Stimulated activated CD4-positive, alpha-beta T cell treated with anti-CD3 and anti-CD28 coated beads, Interleukin-4, amount 100 ng/mL, for 4 hours (primary cell): ENCODE measurements at regions not wholly inside any gene's neighbourhood (a gene's known extent, or its start where the extent isn't known, plus 50 kb on each side); places are given as distances from the start of the nearest gene placed in this dataset.

Experiments
- DNase-seq, 2 experiments: peaks; one replicate each; pipeline ENCODE4 v3.0.0-alpha.2; 2020

DNA sequence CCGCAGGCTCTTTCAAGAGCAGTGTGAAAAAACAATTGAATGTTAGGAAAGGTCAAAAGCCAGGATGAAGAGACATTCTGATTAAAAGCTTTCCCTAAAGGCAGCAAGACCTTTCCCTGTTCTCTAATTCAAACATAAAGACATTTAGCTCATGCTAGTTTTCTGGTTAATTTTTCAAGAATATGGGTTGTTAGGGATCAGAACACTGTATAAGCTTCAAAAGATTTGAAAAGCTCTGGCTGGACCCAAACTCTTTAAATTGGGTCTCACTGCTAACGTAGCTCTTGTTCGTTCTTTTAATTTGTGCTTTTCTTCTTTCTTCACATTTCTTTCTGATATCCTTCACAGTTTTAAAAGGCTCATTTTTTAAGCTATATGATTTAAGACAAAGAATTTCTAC is 877.0 kb downstream of the EFNB2 start:
- no peak for DNase-seq

DNA sequence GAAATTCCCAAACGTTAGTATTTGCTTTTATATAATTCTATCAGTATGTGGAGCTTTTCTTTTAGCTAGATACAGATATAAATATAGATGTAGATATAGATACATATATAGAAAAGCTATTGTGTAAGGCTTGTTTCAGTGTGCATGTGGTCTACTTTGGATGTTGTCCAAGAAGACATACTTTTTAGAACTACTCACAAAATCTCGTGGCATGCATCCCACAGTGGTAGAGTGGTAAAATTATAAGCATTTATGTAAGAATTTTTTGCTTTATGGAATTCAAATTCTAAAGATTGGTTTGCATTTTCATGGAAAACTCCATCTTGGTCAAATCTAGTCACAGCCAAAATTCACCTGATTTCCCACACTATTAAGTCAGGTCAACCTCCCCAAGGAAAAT is 880.4 kb downstream of the EFNB2 start:
- DNase-seq, result no peak

- DNase-seq, result no peak
Observed at GRCh38 chr13:105643966-105644365, 891.5 kb downstream of the EFNB2 start.

DNA sequence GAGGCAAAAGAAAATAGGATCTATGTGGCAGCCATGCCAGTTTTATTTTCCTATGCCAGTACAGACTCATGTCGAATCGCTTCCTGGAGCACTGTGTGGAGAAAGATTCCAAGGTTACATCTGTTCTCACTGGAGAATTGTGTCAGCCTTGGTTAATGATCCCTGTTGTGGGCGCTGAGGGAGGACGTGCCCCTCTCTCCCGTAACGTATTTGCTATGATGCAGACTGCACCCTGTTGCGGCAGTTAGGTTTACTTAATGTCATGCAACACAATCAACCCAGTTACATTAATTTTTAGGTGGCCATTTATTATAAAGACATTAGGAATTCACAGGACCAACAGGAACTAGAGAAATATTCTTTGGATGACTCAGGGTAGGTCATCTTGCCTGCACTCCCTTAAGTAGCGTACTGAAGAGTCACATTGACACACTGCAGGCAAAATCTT is 892.9 kb downstream of the EFNB2 start:
- no peak for DNase-seq

DNA sequence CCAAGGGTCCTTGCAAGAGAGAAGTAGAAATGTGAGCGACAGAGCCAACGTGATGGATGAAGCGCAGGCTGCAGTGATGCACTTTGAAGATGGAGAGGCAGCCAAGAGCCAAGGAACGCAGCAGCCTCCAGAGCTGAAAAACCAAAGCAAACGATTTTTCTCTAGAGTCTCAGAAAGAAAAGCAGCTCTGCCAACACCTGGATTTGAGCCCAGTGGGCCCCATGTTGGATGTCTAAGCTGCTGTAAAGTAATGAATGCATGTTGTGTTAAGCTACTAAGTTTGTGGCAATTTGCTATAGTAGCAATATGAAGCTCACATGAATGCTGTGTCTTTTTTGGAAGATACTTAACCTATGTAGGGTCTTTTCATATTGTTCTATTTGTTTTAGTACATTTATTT is 894.3 kb downstream of the EFNB2 start:
- no peak for DNase-seq

DNA sequence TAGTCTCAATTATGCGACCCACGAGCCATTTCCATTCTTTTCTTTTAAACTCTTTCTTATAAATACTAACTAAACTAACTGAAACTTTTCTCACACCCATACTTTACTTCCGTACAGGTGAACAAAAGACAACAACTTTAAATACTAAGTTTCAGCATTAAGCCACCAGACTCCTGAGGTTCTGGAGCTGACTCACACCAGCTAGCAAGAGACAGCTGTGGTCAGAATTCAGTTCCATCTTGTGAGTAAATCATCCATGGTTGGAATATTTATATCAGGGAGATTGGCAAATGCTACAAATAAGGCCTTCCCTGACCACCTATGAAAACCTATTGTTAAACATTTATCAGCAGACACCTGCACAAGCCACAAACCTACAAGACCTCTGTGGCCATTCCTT is 897.0 kb downstream of the EFNB2 start:
- no peak for DNase-seq

- no peak for DNase-seq
Observed at GRCh38 chr13:105634059-105634458, 901.4 kb downstream of the EFNB2 start.

GRCh38 chr13:105630431-105630830 is 905.0 kb downstream of the EFNB2 start:
- no peak for DNase-seq

DNA sequence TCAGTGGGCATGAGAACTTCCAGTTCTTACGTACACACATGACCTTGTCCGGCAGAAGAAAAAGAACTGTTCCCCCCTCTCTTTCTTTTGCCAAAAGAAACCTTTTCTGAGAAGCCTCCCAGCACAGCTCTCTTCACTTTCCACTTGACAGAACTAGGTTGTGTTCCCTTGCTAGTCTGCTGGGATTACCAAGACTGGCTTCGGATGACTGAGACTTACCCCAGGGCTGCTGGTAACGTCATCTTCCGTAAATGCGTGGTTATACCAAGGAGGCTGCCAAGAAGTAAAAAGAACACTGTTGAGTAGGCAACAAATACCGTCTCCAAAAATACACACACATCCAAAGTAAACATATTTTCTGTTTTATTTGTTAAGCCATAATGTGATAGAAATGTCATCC is 908.2 kb downstream of the EFNB2 start:
- DNase-seq, result no peak

DNA sequence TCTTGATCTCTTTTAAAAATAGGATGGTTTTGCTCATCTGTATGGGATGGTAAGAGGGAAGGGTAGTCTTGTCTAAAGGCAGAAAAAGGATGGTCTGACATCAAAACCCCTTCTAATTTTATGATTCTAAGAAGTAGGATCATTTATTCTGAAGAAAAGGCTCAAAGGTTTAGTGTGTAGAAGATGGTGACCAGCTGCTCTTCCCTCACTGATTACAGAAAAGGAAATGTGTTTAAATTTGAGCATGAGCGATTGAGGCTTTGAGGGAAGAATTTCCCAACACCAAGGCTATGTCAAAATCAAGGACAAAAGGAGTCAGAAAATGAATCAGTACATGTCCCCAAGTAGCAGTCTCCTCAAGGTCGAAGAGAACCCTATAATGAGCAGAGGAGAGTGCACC is 909.8 kb downstream of the EFNB2 start:
- no peak for DNase-seq

DNA sequence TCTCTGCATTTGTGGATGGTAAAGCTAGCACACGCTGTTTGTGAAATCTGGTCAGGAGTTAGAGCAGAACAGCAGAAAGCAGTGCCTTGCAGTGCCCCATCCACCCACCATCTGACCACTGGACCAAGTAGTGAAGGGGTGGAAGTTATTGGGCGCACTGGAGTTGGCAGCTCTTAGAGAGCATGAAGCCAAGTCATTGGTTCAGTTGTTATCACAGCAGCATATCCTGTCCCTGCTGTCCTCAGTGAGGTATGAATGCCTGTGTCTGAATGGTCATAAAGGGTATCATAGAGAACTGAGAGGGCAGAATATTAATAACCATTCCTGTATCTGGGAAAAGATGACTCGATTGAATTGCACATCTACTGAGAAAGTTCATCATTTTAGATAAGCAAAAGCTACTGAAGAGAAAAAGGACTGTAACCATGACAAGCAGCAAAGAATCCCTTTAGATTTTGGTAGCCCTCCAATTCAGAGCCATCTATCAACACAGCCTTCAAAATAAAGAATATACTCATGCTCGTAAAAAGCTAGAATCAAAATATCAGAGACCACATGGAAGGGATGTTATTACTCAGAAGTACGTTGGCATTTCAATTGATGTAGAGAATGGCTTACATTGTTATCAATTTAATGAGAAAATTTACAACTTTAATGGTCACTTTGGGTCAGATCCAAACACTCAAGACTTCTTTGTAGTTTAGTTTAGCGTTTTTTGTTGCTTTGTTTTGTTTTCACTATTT is 919.0 kb downstream of the EFNB2 start:
- DNase-seq, result no peak

DNA sequence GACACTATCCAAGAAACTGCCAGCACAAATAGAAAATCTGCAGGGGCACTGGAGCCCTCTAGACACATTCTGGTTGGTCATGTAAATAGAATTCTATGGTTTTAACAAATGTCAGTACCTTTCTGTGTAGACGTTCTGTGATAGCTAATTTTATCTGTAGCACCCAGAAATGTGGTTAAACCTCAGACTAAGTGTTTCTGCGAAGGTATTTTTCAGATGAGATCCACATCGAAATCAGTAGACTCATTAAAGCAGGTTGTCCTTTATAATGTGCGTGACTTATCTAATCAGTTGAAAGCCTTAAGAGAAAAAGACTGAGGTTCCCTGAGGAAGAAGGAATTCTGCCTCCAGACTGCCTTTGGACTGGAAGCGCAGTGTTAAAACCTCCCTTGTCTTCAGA is 922.9 kb downstream of the EFNB2 start:
- DNase-seq, result no peak

DNA sequence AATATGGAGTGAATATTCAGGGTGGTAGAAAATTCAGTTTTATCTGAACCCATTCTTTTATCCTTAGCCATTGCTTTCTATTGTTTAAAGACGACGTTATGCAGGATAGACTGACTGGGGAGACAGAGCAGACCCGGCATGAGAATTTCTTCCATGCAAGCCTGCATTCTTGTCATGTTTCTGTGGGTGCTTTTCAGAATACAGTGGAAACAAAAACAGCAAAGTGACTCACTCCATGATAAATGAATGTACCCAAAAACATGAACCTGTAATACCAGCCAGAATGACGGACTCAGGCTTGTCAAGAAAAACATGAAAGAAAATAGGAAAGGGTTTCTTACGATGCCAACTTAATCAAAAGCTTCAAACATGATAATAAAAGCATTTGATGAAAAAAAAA is 924.0 kb downstream of the EFNB2 start:
- DNase-seq, result no peak

- DNase-seq, result no peak
Observed at GRCh38 chr13:105608104-105608503, 927.4 kb downstream of the EFNB2 start.

DNA sequence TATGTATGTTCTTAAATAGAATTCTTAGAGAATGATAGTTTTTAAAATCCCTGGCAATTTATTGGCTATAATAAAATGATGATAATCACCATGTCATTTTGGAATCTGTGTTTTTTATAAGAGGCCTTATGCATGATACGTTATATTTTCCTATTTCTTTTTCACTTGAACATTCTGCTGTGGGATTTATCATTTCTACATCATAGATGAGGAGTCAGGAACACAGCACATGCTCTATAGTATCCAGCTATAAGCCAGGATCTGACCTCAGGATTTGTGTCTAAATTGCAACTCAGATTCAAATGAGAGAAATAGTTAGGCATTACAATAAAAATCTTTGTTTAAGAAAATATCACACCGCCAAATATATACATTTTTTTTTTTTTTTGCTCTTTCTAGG is 928.0 kb downstream of the EFNB2 start:
- DNase-seq, result no peak

DNA sequence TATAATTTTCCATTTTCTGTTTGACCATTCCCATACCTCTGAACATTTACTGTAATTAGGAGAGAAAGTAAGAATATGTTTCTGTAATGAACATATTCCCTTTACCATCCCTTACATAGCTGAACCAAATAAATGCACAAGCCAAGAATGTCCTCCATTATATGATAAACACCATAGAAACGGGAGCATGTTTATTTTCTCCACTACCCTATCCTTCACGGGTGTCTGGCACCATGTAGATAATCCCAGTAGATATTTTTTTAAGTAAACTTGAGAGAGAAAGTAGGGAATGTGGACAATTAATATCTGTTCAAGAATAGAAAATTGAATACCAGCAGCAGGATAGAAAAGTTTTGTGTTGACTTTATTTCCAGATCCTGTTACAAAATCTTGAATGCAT is 928.4 kb downstream of the EFNB2 start:
- DNase-seq, result no peak

DNA sequence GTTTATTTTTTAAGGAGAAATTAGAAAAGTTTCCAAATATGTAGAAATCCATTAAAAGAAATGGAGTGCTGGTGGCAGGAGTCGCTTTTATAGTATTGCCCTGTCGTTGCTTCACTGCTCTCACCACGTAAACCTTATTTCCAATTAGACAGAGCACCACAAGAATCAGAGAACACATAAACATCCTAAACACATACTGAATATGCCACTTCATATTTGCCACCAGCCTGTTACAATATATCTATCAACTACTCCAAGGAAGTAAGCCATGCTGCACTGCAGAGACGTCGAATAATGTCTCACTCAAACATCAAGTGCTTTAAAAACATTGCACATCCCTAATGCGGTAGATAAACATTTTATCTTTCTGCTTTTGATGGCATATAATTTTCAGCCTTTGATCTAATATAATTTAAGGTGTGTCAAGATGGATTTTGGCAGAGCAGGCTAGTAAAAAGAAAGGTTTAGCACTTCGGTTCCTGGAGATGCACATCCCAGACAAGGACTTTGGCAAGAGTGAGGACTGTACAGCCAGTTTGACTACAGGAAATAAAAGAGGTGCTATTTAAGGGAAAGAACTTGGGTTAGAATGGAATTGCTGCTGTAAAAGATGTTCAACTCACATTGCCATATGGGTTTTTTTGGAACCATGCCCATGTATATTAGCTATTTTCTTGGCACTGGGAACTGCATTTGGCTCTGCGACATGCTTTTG is 932.3 kb downstream of the EFNB2 start:
- DNase-seq, result no peak

GRCh38 chr13:105599477-105600037 is 935.9 kb downstream of the EFNB2 start:
- no peak for DNase-seq

GRCh38 chr13:105598529-105598928 is 936.9 kb downstream of the EFNB2 start:
- no peak for DNase-seq

DNA sequence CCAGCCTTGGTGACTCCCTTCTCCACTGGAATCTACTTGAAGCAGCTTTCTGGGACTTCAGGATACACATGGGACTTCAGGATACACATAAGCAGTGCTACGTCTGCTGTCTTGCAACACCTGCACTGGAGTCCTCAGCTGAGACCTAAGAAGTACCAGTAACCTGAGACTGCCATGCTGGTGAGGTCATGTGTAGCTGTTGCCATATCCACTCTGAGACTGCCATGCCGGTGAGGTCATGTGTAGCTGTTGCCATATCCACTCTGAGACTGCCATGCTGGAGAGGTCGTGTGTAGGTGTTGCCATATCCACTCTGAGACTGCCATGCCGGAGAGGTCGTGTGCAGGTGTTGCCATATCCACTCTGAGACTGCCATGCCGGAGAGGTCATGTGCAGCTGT is 937.9 kb downstream of the EFNB2 start:
- no peak for DNase-seq

DNA sequence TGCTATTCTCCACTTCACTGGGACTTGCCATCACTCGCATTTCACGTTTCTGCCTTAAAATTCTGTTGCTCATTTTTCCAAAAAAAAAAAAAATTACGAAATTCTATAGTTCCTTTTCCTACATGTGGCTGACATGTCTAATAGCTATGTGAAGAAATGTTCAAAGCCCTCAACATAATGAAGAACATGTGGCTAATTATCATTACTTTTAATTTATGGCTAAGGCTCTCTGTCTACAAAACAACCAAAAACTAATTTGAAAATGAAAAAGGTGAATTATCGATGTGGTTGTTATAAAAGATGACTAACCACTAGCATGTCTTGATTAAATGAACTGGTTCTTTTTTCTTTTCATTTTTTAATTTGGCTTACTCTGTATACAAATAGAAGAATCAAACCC is 940.0 kb downstream of the EFNB2 start:
- DNase-seq, result no peak

DNA sequence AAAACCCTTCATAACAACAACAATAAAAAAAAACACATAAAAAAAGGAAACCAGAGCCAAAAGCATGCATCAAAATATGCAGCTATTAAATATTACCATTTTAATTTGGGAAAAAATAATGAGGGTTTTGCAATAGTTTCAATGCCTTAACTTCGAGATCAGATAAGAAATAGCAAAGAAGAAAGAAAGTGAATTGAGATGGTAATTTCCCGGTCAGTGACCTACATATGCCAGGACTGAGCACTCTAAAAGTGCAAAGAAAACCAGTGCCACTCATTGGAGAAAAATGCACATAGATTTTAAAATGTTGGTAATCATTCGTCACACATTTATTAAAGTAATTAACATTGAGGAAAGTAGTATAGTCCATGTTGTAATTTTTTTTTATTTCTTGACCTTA is 944.2 kb downstream of the EFNB2 start:
- no peak for DNase-seq

DNA sequence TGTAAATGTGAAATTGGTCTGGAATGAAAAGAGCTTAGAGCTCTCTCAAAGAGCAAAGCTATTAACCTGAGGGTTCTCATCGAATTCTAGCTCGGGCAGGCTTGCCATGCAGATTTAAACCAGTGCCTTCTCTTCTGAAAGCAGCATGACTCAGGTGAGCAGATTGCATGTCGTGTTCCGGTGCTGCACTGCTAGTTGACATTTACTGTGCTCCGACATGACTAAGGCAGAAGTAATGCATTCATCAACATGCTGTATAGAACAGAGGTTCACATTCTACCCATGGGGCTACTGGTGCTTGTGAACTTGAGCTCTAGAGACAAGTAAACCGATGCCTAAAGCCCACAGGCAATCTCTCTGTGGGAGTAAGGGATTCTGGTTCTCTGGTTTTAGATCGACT is 947.7 kb downstream of the EFNB2 start:
- no peak for DNase-seq
